ENCODE measurements at regions not wholly inside any gene's neighbourhood (a gene's known extent, or its start where the extent isn't known, plus 50 kb on each side); places are given as distances from the start of the nearest gene placed in this dataset.

DNA sequence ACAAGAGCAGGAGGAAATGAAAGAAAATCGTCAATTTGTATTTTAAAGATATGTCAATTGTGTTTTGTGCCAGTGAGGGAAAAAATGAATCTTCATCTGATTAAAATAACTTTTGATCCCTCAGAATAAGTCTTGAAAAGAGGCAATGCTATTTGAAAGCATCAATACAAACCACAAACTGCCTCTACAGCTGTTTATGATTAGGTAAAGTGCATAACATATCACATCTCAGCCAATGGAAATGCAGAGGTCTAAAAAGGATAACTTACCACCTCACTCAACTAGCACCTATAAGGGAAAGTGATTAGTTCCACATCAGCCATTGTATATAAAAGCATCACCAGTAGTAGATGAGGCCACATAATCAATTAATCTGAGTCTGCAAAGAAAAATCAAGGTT, 492.2 kb upstream of the CDH2 start:
- H3F3A ChIP-seq (ENCODE audit: control insufficient read depth, insufficient read depth), result no peaks in the 10 kb centered on the region
- H3K79me2 ChIP-seq (ENCODE audit: control insufficient read depth, low read length), result no peaks in the 10 kb centered on the region
- TF ChIP-seq CTCF (IDR thresholded peaks at IDR 0.05; ENCODE audit: low read depth, low read length, poor library complexity, severe bottlenecking), result no peak
- no peak for TF ChIP-seq EZH2phosphoT487 (IDR thresholded peaks at IDR 0.05; ENCODE audit: borderline replicate concordance, low read length)
- no peaks in the 10 kb centered on the region for H3K4me1 ChIP-seq (ENCODE audit: control insufficient read depth, low read length)
- H3K36me3 ChIP-seq (ENCODE audit: control insufficient read depth, low read length), result no peaks in the 10 kb centered on the region
- no peaks in the 10 kb centered on the region for H4K20me1 ChIP-seq (ENCODE audit: control insufficient read depth, insufficient read depth, low read depth, low read length)
- H3K9me2 ChIP-seq (replicated peaks; ENCODE audit: control insufficient read depth, low read length), result no peaks in the 10 kb centered on the region
- no peak overlapping the region for H3K4me2 ChIP-seq (ENCODE audit: low read length)
- no peaks in the 10 kb centered on the region; the same call in 1 of the 2 replicates for H3K9me3 ChIP-seq (ENCODE audit: control insufficient read depth, insufficient read depth, low read length)
- H3K4me3 ChIP-seq (ENCODE audit: low read length), result no peak overlapping the region
- H3K27ac ChIP-seq (ENCODE audit: low read depth, low read length), result no peak overlapping the region
- H3K27me3 ChIP-seq (ENCODE audit: control insufficient read depth, low read length), result no peaks in the 10 kb centered on the region

GRCh38 chr18:28666216-28666615, 489.3 kb upstream of the CDH2 start:
- H3K27me3 ChIP-seq (ENCODE audit: control insufficient read depth, low read length), result no peaks in the 10 kb centered on the region
- no peaks in the 10 kb centered on the region for H3K4me1 ChIP-seq (ENCODE audit: control insufficient read depth, low read length)
- no peak overlapping the region for H3K4me3 ChIP-seq (ENCODE audit: low read length)
- H3K4me2 ChIP-seq (ENCODE audit: low read length), result no peak overlapping the region
- H3K79me2 ChIP-seq (ENCODE audit: control insufficient read depth, low read length), result no peaks in the 10 kb centered on the region
- H3F3A ChIP-seq (ENCODE audit: control insufficient read depth, insufficient read depth), result no peaks in the 10 kb centered on the region
- no peaks in the 10 kb centered on the region for H3K36me3 ChIP-seq (ENCODE audit: control insufficient read depth, low read length)
- TF ChIP-seq EZH2phosphoT487 (IDR thresholded peaks at IDR 0.05; ENCODE audit: borderline replicate concordance, low read length), result no peak
- no peak for TF ChIP-seq CTCF (IDR thresholded peaks at IDR 0.05; ENCODE audit: low read depth, low read length, poor library complexity, severe bottlenecking)
- H3K9me2 ChIP-seq (replicated peaks; ENCODE audit: control insufficient read depth, low read length), result no peaks in the 10 kb centered on the region
- no peaks in the 10 kb centered on the region for H4K20me1 ChIP-seq (ENCODE audit: control insufficient read depth, insufficient read depth, low read depth, low read length)
- H3K27ac ChIP-seq (ENCODE audit: low read depth, low read length), result no peak overlapping the region
- H3K9me3 ChIP-seq (ENCODE audit: control insufficient read depth, insufficient read depth, low read length), result no peaks in the 10 kb centered on the region

DNA sequence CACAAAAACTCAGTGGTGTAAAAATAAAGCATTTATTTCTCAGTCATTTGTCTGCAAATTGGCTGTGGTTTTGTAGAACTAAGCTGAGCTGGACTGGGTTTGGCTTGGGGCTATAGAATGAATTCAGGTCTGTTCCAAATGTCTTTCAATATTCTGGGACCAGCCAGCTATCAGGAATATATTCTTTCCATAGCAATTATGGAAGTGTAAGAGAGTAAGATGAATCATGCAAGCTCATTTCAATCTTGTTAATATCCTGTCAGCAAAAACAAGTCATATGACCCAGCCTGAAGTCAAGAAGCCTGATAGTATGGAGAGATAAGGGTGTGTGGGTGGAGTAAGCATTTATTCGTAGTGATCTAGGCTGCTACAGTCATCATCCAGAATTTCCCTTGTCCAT, 481.0 kb upstream of the CDH2 start:
- H3K9me3 ChIP-seq (ENCODE audit: control insufficient read depth, insufficient read depth, low read length), result peaks cover under 1% of the 10 kb centered on the region; the same call in 1 of the 2 replicates

More for the DNA sequence above, 481.0 kb upstream of the CDH2 start:
- TF ChIP-seq CTCF (IDR thresholded peaks at IDR 0.05; ENCODE audit: low read depth, low read length, poor library complexity, severe bottlenecking) (no peak), EZH2phosphoT487 (IDR thresholded peaks at IDR 0.05; ENCODE audit: borderline replicate concordance, low read length) (no peak)
- H3K27ac ChIP-seq (ENCODE audit: low read depth, low read length), result no peak overlapping the region
- H3K27me3 ChIP-seq (ENCODE audit: control insufficient read depth, low read length), result no peaks in the 10 kb centered on the region
- no peaks in the 10 kb centered on the region for H3K9me2 ChIP-seq (replicated peaks; ENCODE audit: control insufficient read depth, low read length)
- no peaks in the 10 kb centered on the region for H3K36me3 ChIP-seq (ENCODE audit: control insufficient read depth, low read length)
- H3K4me1 ChIP-seq (ENCODE audit: control insufficient read depth, low read length), result no peaks in the 10 kb centered on the region
- no peak overlapping the region for H3K4me3 ChIP-seq (ENCODE audit: low read length)
- H3K79me2 ChIP-seq (ENCODE audit: control insufficient read depth, low read length), result no peaks in the 10 kb centered on the region
- H4K20me1 ChIP-seq (ENCODE audit: control insufficient read depth, insufficient read depth, low read depth, low read length), result no peaks in the 10 kb centered on the region
- H3K4me2 ChIP-seq (ENCODE audit: low read length), result no peak overlapping the region
- H3F3A ChIP-seq (ENCODE audit: control insufficient read depth, insufficient read depth), result no peaks in the 10 kb centered on the region

Data from DOHH2 (cell line).